GM12891 (cell line): ENCODE measurements at regions not wholly inside any gene's neighbourhood (a gene's known extent, or its start where the extent isn't known, plus 50 kb on each side); places are given as distances from the start of the nearest gene placed in this dataset.

Experiments used
- POLR2A ChIP-seq: IDR thresholded peaks from 2 replicates; pipeline ENCODE4 v1.6.1; 2011; ENCODE audit warnings: low read depth, low read length, control low read depth
- POLR2AphosphoS5 ChIP-seq: IDR thresholded peaks from 2 replicates; pipeline ENCODE4 v1.6.1; 2011; ENCODE audit warnings: low read depth, low read length, control low read depth
- POU2F2 ChIP-seq: IDR thresholded peaks from 2 replicates; pipeline ENCODE4 v1.6.1; 2011; ENCODE audit warnings: low read depth, mild to moderate bottlenecking, control low read depth, low read length, moderate library complexity
- TAF1 ChIP-seq: IDR thresholded peaks from 2 replicates; pipeline ENCODE4 v1.6.1; 2011; ENCODE audit warnings: low read depth, low read length, control low read depth

DNA sequence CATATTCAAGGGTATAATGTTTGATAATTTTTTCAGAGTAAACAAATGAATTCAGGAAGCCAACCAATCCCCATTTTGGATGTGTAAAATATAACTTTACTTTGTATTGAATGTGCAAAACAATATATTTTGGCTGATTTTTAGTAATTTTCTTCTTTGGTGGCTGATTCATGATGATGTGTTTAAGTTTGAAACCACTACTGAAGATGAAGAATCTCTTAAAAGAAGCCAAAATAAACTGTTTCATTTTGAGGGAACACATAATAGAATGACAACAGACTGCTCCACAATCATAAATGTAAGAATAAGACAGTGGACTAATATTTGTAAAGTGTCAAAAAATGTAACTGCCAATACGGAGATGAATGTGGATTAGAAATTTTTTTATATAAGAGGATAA is 52.5 kb upstream of the TRIM43 start:
- TF ChIP-seq POLR2A (no peak), POLR2AphosphoS5 (no peak), POU2F2 (no peak), TAF1 (no peak)
